CD4-positive, CD25-positive, alpha-beta regulatory T cell (primary cell): ENCODE measurements at regions not wholly inside any gene's neighbourhood (a gene's known extent, or its start where the extent isn't known, plus 50 kb on each side); places are given as distances from the start of the nearest gene placed in this dataset.
"Not testable (repeated sequence)": the region's sequence is repeated elsewhere in the genome, so short reads cannot be mapped to it uniquely, and the experiment has no call there.

Experiments
- ATAC-seq, 2 donors: fragments of 150-1000 bp; cut with Tn5 transposase; one replicate each; pipeline ENCODE4 v1.10.0; 2021; ENCODE audit warnings: low read depth in 2 of 2, moderate number of reproducible peaks in 2 of 2, moderate library complexity in 1 of 2
- DNase-seq, 3 donors: peaks; one replicate each; pipeline versions ENCODE4 v3.0.0 to v3.0.0-alpha.2; 2012 to 2022; ENCODE audit warnings: mixed read lengths in 1 of 3
- H3K27ac ChIP-seq: one replicate; pipeline ENCODE4 v1.7.0; 2013; ENCODE audit warnings: mild to moderate bottlenecking, low read length; ENCODE audit not compliant: insufficient read depth, poor library complexity, severe bottlenecking
- H3K27me3 ChIP-seq: one replicate; pipeline ENCODE4 v1.7.0; 2013; ENCODE audit warnings: low read length; ENCODE audit not compliant: control insufficient read depth, insufficient read depth
- H3K36me3 ChIP-seq: one replicate; pipeline ENCODE4 v1.7.0; 2013; ENCODE audit warnings: mild to moderate bottlenecking, low read length, moderate library complexity; ENCODE audit not compliant: control insufficient read depth, insufficient read depth
- H3K4me1 ChIP-seq: 2 replicates; pipeline ENCODE4 v1.7.0; 2013; ENCODE audit warnings: mild to moderate bottlenecking, low read length; ENCODE audit not compliant: insufficient read depth, control insufficient read depth, poor library complexity, severe bottlenecking
- H3K4me3 ChIP-seq: one replicate; pipeline ENCODE4 v1.7.0; 2013; ENCODE audit warnings: low read depth, mild to moderate bottlenecking, low read length, moderate library complexity
- H3K9me3 ChIP-seq, 2 experiments: 1 replicate in 1 of 2; 2 replicates in 1 of 2; pipeline ENCODE4 v1.7.0; 2013; ENCODE audit warnings: low read length in 2 of 2, mild to moderate bottlenecking in 1 of 2, moderate library complexity in 1 of 2; ENCODE audit not compliant: control insufficient read depth in 2 of 2
- H3K27ac Mint-ChIP-seq, 3 donors: one replicate each; pipeline ENCODE4 v1.8.0; 2020 to 2022; ENCODE audit warnings: mild to moderate bottlenecking in 3 of 3, mixed read lengths in 3 of 3, moderate library complexity in 2 of 3
- H3K27me3 Mint-ChIP-seq: one replicate; pipeline ENCODE4 v1.8.0; 2022; ENCODE audit warnings: mild to moderate bottlenecking, mixed read lengths
- H3K36me3 Mint-ChIP-seq: one replicate; pipeline ENCODE4 v1.8.0; 2020; ENCODE audit warnings: mixed read lengths
- H3K4me1 Mint-ChIP-seq, 4 donors: one replicate each; pipeline ENCODE4 v1.8.0; 2020 to 2022; ENCODE audit warnings: mixed read lengths in 4 of 4, mild to moderate bottlenecking in 1 of 4
- H3K4me3 Mint-ChIP-seq, 4 donors: one replicate each; pipeline ENCODE4 v1.8.0; 2020 to 2022; ENCODE audit warnings: mild to moderate bottlenecking in 4 of 4, mixed read lengths in 4 of 4, moderate library complexity in 3 of 4
- H3K9me3 Mint-ChIP-seq, 7 donors: one replicate each; pipeline ENCODE4 v1.8.0; 2020 to 2022; ENCODE audit warnings: mixed read lengths in 7 of 7, mild to moderate bottlenecking in 3 of 7, moderate library complexity in 2 of 7

GRCh38 chr12:107511292-107511691, 174.3 kb upstream of the PWP1 start:
- Histone ChIP-seq H3K4me1 (no peaks in the 10 kb centered on the region), H3K36me3 (no peaks in the 10 kb centered on the region), H3K27me3 (no peaks in the 10 kb centered on the region), H3K9me3 (no peaks in the 10 kb centered on the region), H3K27ac (no peak overlapping the region), H3K4me3 (no peak overlapping the region)
- H3K27me3 Mint-ChIP-seq: no peaks in the 10 kb centered on the region
- no peak for ATAC-seq
- H3K27ac Mint-ChIP-seq: peak overlapping the region in 1 of 3 donors; percentile 9
- peaks cover 0 to 3% (median 0%) of the 10 kb centered on the region in 7 donors for H3K9me3 Mint-ChIP-seq
- H3K36me3 Mint-ChIP-seq: peaks cover 3% of the 10 kb centered on the region
- peaks cover 0 to 21% (median 8%) of the 10 kb centered on the region in 4 donors for H3K4me1 Mint-ChIP-seq
- no peak for DNase-seq
- no peak overlapping the region for H3K4me3 Mint-ChIP-seq

GRCh38 chr12:107512391-107512790, 173.2 kb upstream of the PWP1 start:
- H3K4me1 ChIP-seq: no peaks in the 10 kb centered on the region
- Mint-ChIP-seq H3K4me3 (no peak overlapping the region), H3K27me3 (no peaks in the 10 kb centered on the region), H3K36me3 (peaks cover 3% of the 10 kb centered on the region), H3K4me1 (peaks cover 0 to 21% (median 6%) of the 10 kb centered on the region in 4 donors), H3K9me3 (peaks cover 0 to 3% (median 0%) of the 10 kb centered on the region in 7 donors), H3K27ac (no peak overlapping the region)
- no peak overlapping the region for H3K27ac ChIP-seq
- no peaks in the 10 kb centered on the region for H3K27me3 ChIP-seq
- H3K36me3 ChIP-seq: no peaks in the 10 kb centered on the region
- DNase-seq (no peak), ATAC-seq (no peak)
- H3K4me3 ChIP-seq: no peak overlapping the region
- no peaks in the 10 kb centered on the region for H3K9me3 ChIP-seq

GRCh38 chr12:107513184-107513583, 172.4 kb upstream of the PWP1 start:
- H3K9me3 Mint-ChIP-seq: peaks cover 0 to 5% (median 0%) of the 10 kb centered on the region in 7 donors
- H3K4me3 ChIP-seq: no peak overlapping the region
- ATAC-seq: no peak

GRCh38 chr12:107513636-107514400, 171.8 kb upstream of the PWP1 start:
- Histone ChIP-seq H3K4me1 (no peaks in the 10 kb centered on the region), H3K27me3 (no peaks in the 10 kb centered on the region), H3K9me3 (no peaks in the 10 kb centered on the region), H3K36me3 (no peaks in the 10 kb centered on the region), H3K4me3 (no peak overlapping the region), H3K27ac (no peak overlapping the region)
- H3K9me3 Mint-ChIP-seq: peaks cover 0 to 5% (median 0%) of the 10 kb centered on the region in 7 donors
- H3K36me3 Mint-ChIP-seq: peaks cover 4% of the 10 kb centered on the region
- peaks cover 0 to 21% (median 6%) of the 10 kb centered on the region in 4 donors for H3K4me1 Mint-ChIP-seq
- no peak overlapping the region for H3K4me3 Mint-ChIP-seq
- H3K27me3 Mint-ChIP-seq: no peaks in the 10 kb centered on the region
- H3K27ac Mint-ChIP-seq: no peak overlapping the region
- ATAC-seq (no peak), DNase-seq (no peak)

More at GRCh38 chr12:107513184-107513583, 172.4 kb upstream of the PWP1 start:
- no peaks in the 10 kb centered on the region for H3K27me3 ChIP-seq
- no peaks in the 10 kb centered on the region for H3K36me3 ChIP-seq
- DNase-seq: no peak
- no peaks in the 10 kb centered on the region for H3K27me3 Mint-ChIP-seq
- no peaks in the 10 kb centered on the region for H3K9me3 ChIP-seq
- H3K4me1 ChIP-seq: no peaks in the 10 kb centered on the region
- H3K27ac ChIP-seq: no peak overlapping the region
- H3K36me3 Mint-ChIP-seq: peaks cover 3% of the 10 kb centered on the region
- no peak overlapping the region for H3K4me3 Mint-ChIP-seq
- peaks cover 0 to 21% (median 6%) of the 10 kb centered on the region in 4 donors for H3K4me1 Mint-ChIP-seq
- no peak overlapping the region for H3K27ac Mint-ChIP-seq

- Mint-ChIP-seq H3K9me3 (peaks cover 0 to 5% (median 0%) of the 10 kb centered on the region in 7 donors), H3K27ac (no peak overlapping the region), H3K36me3 (peaks cover 14% of the 10 kb centered on the region), H3K4me3 (no peak overlapping the region), H3K27me3 (no peaks in the 10 kb centered on the region), H3K4me1 (peaks cover 0 to 21% (median 6%) of the 10 kb centered on the region in 4 donors)
- H3K4me3 ChIP-seq: no peak overlapping the region
- H3K4me1 ChIP-seq: no peaks in the 10 kb centered on the region
- no peak overlapping the region for H3K27ac ChIP-seq
- DNase-seq (no peak), ATAC-seq (no peak)
- no peaks in the 10 kb centered on the region for H3K9me3 ChIP-seq
- H3K36me3 ChIP-seq: no peaks in the 10 kb centered on the region
- no peaks in the 10 kb centered on the region for H3K27me3 ChIP-seq
Observed at GRCh38 chr12:107514887-107515445, 170.6 kb upstream of the PWP1 start.

- no peak overlapping the region for H3K4me3 Mint-ChIP-seq
- H3K27ac Mint-ChIP-seq: peak overlapping the region in 1 of 3 donors; percentile 5
- no peaks in the 10 kb centered on the region for H3K27me3 Mint-ChIP-seq
- peak in 1 of 2 donors; percentile 36 for ATAC-seq
- H3K9me3 Mint-ChIP-seq: peaks cover 0 to 5% (median 0%) of the 10 kb centered on the region in 7 donors
- H3K27me3 ChIP-seq: no peaks in the 10 kb centered on the region
- H3K4me1 Mint-ChIP-seq: peaks cover 0 to 21% (median 6%) of the 10 kb centered on the region in 4 donors
- no peak overlapping the region for H3K27ac ChIP-seq
- peak in 1 of 3 donors; percentile 10 for DNase-seq
- H3K36me3 ChIP-seq: no peaks in the 10 kb centered on the region
- peaks cover 19% of the 10 kb centered on the region for H3K36me3 Mint-ChIP-seq
- H3K4me3 ChIP-seq: no peak overlapping the region
- H3K9me3 ChIP-seq: peaks cover 0 to 2% of the 10 kb centered on the region in 2 experiments
- H3K4me1 ChIP-seq: no peaks in the 10 kb centered on the region
Observed at GRCh38 chr12:107515446-107515958, 170.1 kb upstream of the PWP1 start.

GRCh38 chr12:107517816-107518215, 167.8 kb upstream of the PWP1 start:
- H3K36me3 Mint-ChIP-seq: peaks cover 35% of the 10 kb centered on the region
- not testable (repeated sequence) for H3K27me3 Mint-ChIP-seq, H3K4me3 ChIP-seq, H3K4me1 ChIP-seq, H3K27ac ChIP-seq, H3K36me3 ChIP-seq, ATAC-seq, H3K4me3 Mint-ChIP-seq, H3K27ac Mint-ChIP-seq, H3K9me3 ChIP-seq, DNase-seq, H3K27me3 ChIP-seq
- H3K9me3 Mint-ChIP-seq: peaks cover 0 to 12% (median 7%) of the 10 kb centered on the region in 7 donors
- peaks cover 0 to 21% (median 6%) of the 10 kb centered on the region in 4 donors for H3K4me1 Mint-ChIP-seq
